Panc1 (cell line): ENCODE measurements at regions not wholly inside any gene's neighbourhood (a gene's known extent, or its start where the extent isn't known, plus 50 kb on each side); places are given as distances from the start of the nearest gene placed in this dataset.

Experiments used
- ATAC-seq: fragments of 200-7000 bp; cut with Tn5 transposase; 2 replicates; pipeline ENCODE4 v1.9.1; 2020; ENCODE audit warnings: mild to moderate bottlenecking, moderate library complexity
- BruUV-seq: library from RNA; stranded (reverse); fragments of 400-500 nt; replicated peaks from 2 replicates; lab custom pipeline; 2021; lab: Mats Ljungman, UMichigan
- CTCF ChIA-PET: fragments of 300-600 bp; sonication (Branson Sonifier 250); formaldehyde crosslinking; loops from one replicate; lab custom pipeline; 2022; ENCODE audit warnings: antibody characterized with exemption; lab: Charles Lee
- POLR2A ChIA-PET: fragments of 300-600 bp; sonication (Branson Sonifier 250); formaldehyde crosslinking; loops from one replicate; lab custom pipeline; 2022; ENCODE audit warnings: antibody characterized with exemption; lab: Charles Lee
- DNase-seq: peaks from one replicate; pipeline ENCODE4 v3.0.0-alpha.2; 2010; ENCODE audit warnings: low read depth, low spot score
- H3K27ac ChIP-seq: 2 replicates; pipeline ENCODE4 v1.5.1; 2011; ENCODE audit warnings: mild to moderate bottlenecking, low read length, inconsistent platforms
- H3K27me3 ChIP-seq: fragments of 200-500 bp; sonication (Bioruptor generic); 2 replicates; pipeline ENCODE4 v1.6.0; 2014; ENCODE audit warnings: low read length, inconsistent platforms; ENCODE audit not compliant: control insufficient read depth, insufficient read depth
- H3K36me3 ChIP-seq: fragments of 200-500 bp; sonication (Bioruptor generic); 2 replicates; pipeline ENCODE4 v1.5.1; 2014; ENCODE audit warnings: inconsistent platforms, mild to moderate bottlenecking, low read length, moderate library complexity; ENCODE audit not compliant: control insufficient read depth, insufficient read depth
- H3K4me1 ChIP-seq: 2 replicates; pipeline ENCODE4 v1.5.1; 2011; ENCODE audit warnings: inconsistent platforms, mild to moderate bottlenecking, low read length, moderate library complexity; ENCODE audit not compliant: control insufficient read depth, insufficient read depth
- H3K4me3 ChIP-seq, 2 experiments: 2 replicates each; pipeline ENCODE4 v1.5.1; 2011 to 2012; ENCODE audit warnings: low read depth in 2 of 2, low read length in 2 of 2, mild to moderate bottlenecking in 2 of 2, inconsistent platforms in 1 of 2, moderate library complexity in 1 of 2
- H3K9me3 ChIP-seq: fragments of 200-500 bp; sonication (Bioruptor generic); 2 replicates; pipeline ENCODE4 v1.5.1; 2014; ENCODE audit warnings: low read depth, mild to moderate bottlenecking, inconsistent platforms, low read length, moderate library complexity; ENCODE audit not compliant: control insufficient read depth, insufficient read depth
- POLR2AphosphoS5 ChIP-seq: IDR thresholded peaks from 2 replicates; pipeline ENCODE4 v1.6.1; 2012; ENCODE audit warnings: mild to moderate bottlenecking, low read depth, low read length, moderate library complexity
- SIN3A ChIP-seq: IDR thresholded peaks from 2 replicates; pipeline ENCODE4 v1.6.1; 2012; ENCODE audit warnings: low read depth, mild to moderate bottlenecking, low read length, moderate library complexity, borderline replicate concordance; ENCODE audit not compliant: insufficient read depth
- TCF7L2 ChIP-seq: IDR thresholded peaks from 2 replicates; pipeline ENCODE4 v1.6.1; 2011; ENCODE audit warnings: mild to moderate bottlenecking, low read depth, low read length, inconsistent platforms
- in situ Hi-C: cut with HindIII; loops from 2 replicates; pipeline ENCODE4 v1.10.0; 2016; ENCODE audit warnings: low sequenced_read_pairs, low pct_unique_long_range_greater_than_20kb
- intact Hi-C: fragments of 100-400 bp; cut with micrococcal nuclease; formaldehyde crosslinking; loops from one replicate; pipeline ENCODE4 v1.10.0; 2022; ENCODE audit not compliant: unreplicated experiment
- TF ChIP-seq, protein P1 (sequence below): fragments of 450-650 bp; IDR thresholded peaks from 2 replicates; pipeline ENCODE4 v1.5.1; 2017; ENCODE audit warnings: mild to moderate bottlenecking
- TF ChIP-seq, protein P2 (sequence below), 2 experiments: IDR thresholded peaks; 2 replicates each; pipeline ENCODE4 v1.6.1; 2011 to 2012; ENCODE audit warnings: low read depth in 2 of 2, control low read depth in 1 of 2, low read length in 1 of 2, mild to moderate bottlenecking in 1 of 2, moderate library complexity in 1 of 2; ENCODE audit not compliant: insufficient read depth in 1 of 2

GRCh38 chr12:75666939-75667334, 155.5 kb upstream of the KRR1 start:
- TF ChIP-seq POLR2AphosphoS5 (no peak), SIN3A (no peak), TCF7L2 (no peak)
- TF ChIP-seq, protein P1, sequence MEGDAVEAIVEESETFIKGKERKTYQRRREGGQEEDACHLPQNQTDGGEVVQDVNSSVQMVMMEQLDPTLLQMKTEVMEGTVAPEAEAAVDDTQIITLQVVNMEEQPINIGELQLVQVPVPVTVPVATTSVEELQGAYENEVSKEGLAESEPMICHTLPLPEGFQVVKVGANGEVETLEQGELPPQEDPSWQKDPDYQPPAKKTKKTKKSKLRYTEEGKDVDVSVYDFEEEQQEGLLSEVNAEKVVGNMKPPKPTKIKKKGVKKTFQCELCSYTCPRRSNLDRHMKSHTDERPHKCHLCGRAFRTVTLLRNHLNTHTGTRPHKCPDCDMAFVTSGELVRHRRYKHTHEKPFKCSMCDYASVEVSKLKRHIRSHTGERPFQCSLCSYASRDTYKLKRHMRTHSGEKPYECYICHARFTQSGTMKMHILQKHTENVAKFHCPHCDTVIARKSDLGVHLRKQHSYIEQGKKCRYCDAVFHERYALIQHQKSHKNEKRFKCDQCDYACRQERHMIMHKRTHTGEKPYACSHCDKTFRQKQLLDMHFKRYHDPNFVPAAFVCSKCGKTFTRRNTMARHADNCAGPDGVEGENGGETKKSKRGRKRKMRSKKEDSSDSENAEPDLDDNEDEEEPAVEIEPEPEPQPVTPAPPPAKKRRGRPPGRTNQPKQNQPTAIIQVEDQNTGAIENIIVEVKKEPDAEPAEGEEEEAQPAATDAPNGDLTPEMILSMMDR: no peak
- TF ChIP-seq, protein P2, sequence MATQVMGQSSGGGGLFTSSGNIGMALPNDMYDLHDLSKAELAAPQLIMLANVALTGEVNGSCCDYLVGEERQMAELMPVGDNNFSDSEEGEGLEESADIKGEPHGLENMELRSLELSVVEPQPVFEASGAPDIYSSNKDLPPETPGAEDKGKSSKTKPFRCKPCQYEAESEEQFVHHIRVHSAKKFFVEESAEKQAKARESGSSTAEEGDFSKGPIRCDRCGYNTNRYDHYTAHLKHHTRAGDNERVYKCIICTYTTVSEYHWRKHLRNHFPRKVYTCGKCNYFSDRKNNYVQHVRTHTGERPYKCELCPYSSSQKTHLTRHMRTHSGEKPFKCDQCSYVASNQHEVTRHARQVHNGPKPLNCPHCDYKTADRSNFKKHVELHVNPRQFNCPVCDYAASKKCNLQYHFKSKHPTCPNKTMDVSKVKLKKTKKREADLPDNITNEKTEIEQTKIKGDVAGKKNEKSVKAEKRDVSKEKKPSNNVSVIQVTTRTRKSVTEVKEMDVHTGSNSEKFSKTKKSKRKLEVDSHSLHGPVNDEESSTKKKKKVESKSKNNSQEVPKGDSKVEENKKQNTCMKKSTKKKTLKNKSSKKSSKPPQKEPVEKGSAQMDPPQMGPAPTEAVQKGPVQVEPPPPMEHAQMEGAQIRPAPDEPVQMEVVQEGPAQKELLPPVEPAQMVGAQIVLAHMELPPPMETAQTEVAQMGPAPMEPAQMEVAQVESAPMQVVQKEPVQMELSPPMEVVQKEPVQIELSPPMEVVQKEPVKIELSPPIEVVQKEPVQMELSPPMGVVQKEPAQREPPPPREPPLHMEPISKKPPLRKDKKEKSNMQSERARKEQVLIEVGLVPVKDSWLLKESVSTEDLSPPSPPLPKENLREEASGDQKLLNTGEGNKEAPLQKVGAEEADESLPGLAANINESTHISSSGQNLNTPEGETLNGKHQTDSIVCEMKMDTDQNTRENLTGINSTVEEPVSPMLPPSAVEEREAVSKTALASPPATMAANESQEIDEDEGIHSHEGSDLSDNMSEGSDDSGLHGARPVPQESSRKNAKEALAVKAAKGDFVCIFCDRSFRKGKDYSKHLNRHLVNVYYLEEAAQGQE (IDR thresholded peaks at IDR 0.05; ENCODE audit: insufficient read depth in 1 of 2, low read depth in 2 of 2, low read length in 1 of 2): no peak
- intact Hi-C loops: no loop called here
- DNase-seq: no peak
- POLR2A ChIA-PET: interaction anchor here (0.6 kb wide), 1 partner anchor 45 kb away, joined by 3 read pairs; no protein-coding TSS in a partner anchor
- peaks cover 11% of the 10 kb centered on the region; the same call in 1 of the 2 replicates for H3K9me3 ChIP-seq
- H3K4me3 ChIP-seq: no peak overlapping the region
- H3K27me3 ChIP-seq: no peaks in the 10 kb centered on the region
- no peaks in the 10 kb centered on the region for H3K36me3 ChIP-seq
- ATAC-seq: peak; percentile 54
- in situ Hi-C loops: no loop called here
- BruUV-seq: no TSS peak
- peaks cover 35% of the 10 kb centered on the region for H3K4me1 ChIP-seq
- H3K27ac ChIP-seq: peak overlapping the region; percentile 94
- CTCF ChIA-PET: interaction anchor here (0.7 kb wide), 1 partner anchor 17 kb away, joined by 3 read pairs; no protein-coding TSS in a partner anchor

DNA sequence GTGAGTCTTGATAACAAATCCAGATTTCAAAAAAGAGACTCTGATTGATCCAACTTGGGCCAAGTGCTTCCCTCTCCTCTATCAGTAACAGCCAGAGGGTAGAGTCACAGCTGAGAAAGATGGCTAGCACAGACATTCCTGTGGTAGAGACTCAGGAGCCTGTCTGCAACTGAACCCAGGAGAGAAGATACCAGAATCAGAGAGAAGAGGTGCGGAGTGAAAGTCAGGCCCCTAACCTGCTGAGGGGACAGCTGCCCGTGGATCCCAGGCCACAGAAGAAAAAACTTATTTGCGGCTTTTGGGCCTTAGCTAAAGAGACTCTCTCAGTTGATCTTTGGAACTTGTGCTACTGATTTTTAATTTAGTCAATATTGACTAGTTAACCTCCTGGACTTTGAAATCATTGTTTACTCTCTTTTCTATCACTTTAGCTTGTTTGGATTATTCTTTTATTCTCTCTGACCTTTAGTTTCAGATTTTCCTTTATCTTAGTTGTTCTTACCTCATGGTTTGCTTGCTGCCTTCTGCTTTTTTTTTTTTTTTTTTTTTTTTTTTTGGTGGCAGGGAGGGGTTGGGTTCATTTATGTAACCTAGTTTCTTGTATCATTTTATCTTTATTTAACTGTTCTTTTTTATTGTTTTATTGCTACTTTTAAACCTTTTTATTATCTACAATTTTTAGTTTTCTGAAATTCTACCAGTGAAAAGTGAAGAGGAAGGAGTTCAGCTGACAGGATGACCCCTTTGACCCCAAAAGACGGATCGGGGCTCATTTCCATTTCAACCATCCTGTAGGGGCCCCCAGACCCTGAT, 154.9 kb upstream of the KRR1 start:
- TF ChIP-seq SIN3A: no peak
- TF ChIP-seq, protein P1: no peak
- TF ChIP-seq, protein P2 (IDR thresholded peaks at IDR 0.05; ENCODE audit: insufficient read depth in 1 of 2, low read depth in 2 of 2, low read length in 1 of 2): no peak
- TF ChIP-seq TCF7L2: no peak
- no peaks in the 10 kb centered on the region for H3K36me3 ChIP-seq
- in situ Hi-C loops (no loop called here), intact Hi-C loops (no loop called here)
- H3K4me1 ChIP-seq: peaks cover 40% of the 10 kb centered on the region
- peak; percentile 62 for ATAC-seq
- no TSS peak for BruUV-seq
- H3K4me3 ChIP-seq: no peak overlapping the region
- no peak for DNase-seq
- CTCF ChIA-PET: interaction anchor here (0.7 kb wide), 1 partner anchor 17 kb away, joined by 3 read pairs; no protein-coding TSS in a partner anchor
- peak overlapping the region; percentile 94 for H3K27ac ChIP-seq
- no peaks in the 10 kb centered on the region for H3K27me3 ChIP-seq
- POLR2A ChIA-PET: interaction anchor here (0.7 kb wide), 1 partner anchor 85 kb away, joined by 11 read pairs; no protein-coding TSS in a partner anchor
- peaks cover 14% of the 10 kb centered on the region; the same call in 1 of the 2 replicates for H3K9me3 ChIP-seq
